SK-N-SH (cell line): ENCODE measurements at regions not wholly inside any gene's neighbourhood (a gene's known extent, or its start where the extent isn't known, plus 50 kb on each side); places are given as distances from the start of the nearest gene placed in this dataset.
"Not testable (repeated sequence)": the region's sequence is repeated elsewhere in the genome, so short reads cannot be mapped to it uniquely, and the experiment has no call there.

Source experiments
- CTCF ChIA-PET: fragments of 300-600, 350-600 bp; formaldehyde crosslinking; extraction: SDS; loops from one replicate; lab custom pipeline; 2021; lab: Yijun Ruan, JAX
- POLR2A ChIA-PET: fragments of 350-600 bp; sonication (Branson Sonifier 250); formaldehyde crosslinking; extraction: SDS; loops from one replicate; lab custom pipeline; 2020; ENCODE audit warnings: antibody characterized with exemption, inconsistent platforms; lab: Yijun Ruan, JAX
- DNase-seq: peaks from one replicate; pipeline ENCODE4 v3.0.0; 2012
- H2AFZ ChIP-seq: fragments of 200-600 bp; sonication (generic); 2 replicates; pipeline ENCODE4 v1.8.1; 2016; ENCODE audit warnings: antibody characterized with exemption, mild to moderate bottlenecking, low read depth
- H3F3A ChIP-seq: fragments of 200-600 bp; sonication (generic); replicated peaks from 2 replicates; pipeline ENCODE3; 2016; ENCODE audit warnings: antibody characterized with exemption, mild to moderate bottlenecking; ENCODE audit not compliant: insufficient read depth
- H3K27ac ChIP-seq, 2 experiments: fragments of 200-500 bp in 1 of 2; fragments of 200-600 bp in 1 of 2; sonication (Bioruptor generic) in 1 of 2; sonication (generic), shearing (Covaris generic) in 1 of 2; 2 replicates each; pipeline versions ENCODE4 v1.5.1 to v1.6.1; 2014 to 2016; ENCODE audit warnings: low read depth in 2 of 2, inconsistent platforms in 1 of 2, low read length in 1 of 2, mild to moderate bottlenecking in 1 of 2, mixed read lengths in 1 of 2
- H3K27me3 ChIP-seq: fragments of 200-600 bp; sonication (generic), shearing (Covaris generic); 2 replicates; pipeline ENCODE4 v1.6.1; 2016; ENCODE audit warnings: mixed run types; ENCODE audit not compliant: insufficient read depth
- H3K36me3 ChIP-seq, 2 experiments: fragments of 200-500 bp in 1 of 2; fragments of 200-600 bp in 1 of 2; sonication (Bioruptor generic) in 1 of 2; sonication (generic) in 1 of 2; replicated peaks in 1 of 2; 2 replicates each; pipeline versions ENCODE3 to v1.5.1; 2014 to 2016; ENCODE audit warnings: low read length in 1 of 2, mild to moderate bottlenecking in 1 of 2; ENCODE audit not compliant: insufficient read depth in 2 of 2, control insufficient read depth in 1 of 2
- H3K4me1 ChIP-seq, 2 experiments: fragments of 200-500 bp in 1 of 2; fragments of 200-600 bp in 1 of 2; sonication (Bioruptor generic) in 1 of 2; sonication (generic), shearing (Covaris generic) in 1 of 2; 2 replicates each; pipeline versions ENCODE4 v1.5.1 to v1.6.1; 2014 to 2016; ENCODE audit warnings: low read depth in 1 of 2, low read length in 1 of 2, mixed run types in 1 of 2; ENCODE audit not compliant: insufficient read depth in 2 of 2, control insufficient read depth in 1 of 2
- H3K4me2 ChIP-seq: fragments of 200-600 bp; sonication (generic), shearing (Covaris generic); 2 replicates; pipeline ENCODE4 v1.6.1; 2017; ENCODE audit warnings: mixed run types
- H3K4me3 ChIP-seq, 2 experiments: fragments of 200-500 bp in 1 of 2; fragments of 200-600 bp in 1 of 2; sonication (Bioruptor generic) in 1 of 2; sonication (generic), shearing (Covaris generic) in 1 of 2; 2 replicates each; pipeline versions ENCODE4 v1.5.1 to v1.8.1; 2014 to 2016; ENCODE audit warnings: low read depth in 2 of 2, inconsistent platforms in 1 of 2, low read length in 1 of 2, mild to moderate bottlenecking in 1 of 2, mixed read lengths in 1 of 2, moderate library complexity in 1 of 2
- H3K79me2 ChIP-seq: fragments of 200-600 bp; sonication (generic); 2 replicates; pipeline ENCODE4 v1.8.1; 2017; ENCODE audit warnings: mild to moderate bottlenecking; ENCODE audit not compliant: insufficient read depth
- H3K9ac ChIP-seq: fragments of 200-600 bp; sonication (generic); 2 replicates; pipeline ENCODE4 v1.6.1; 2017; ENCODE audit warnings: mixed run types
- H3K9me2 ChIP-seq: fragments of 200-600 bp; sonication (generic); 2 replicates; pipeline ENCODE4 v1.6.1; 2017; ENCODE audit warnings: mixed run types
- H3K9me3 ChIP-seq: fragments of 200-600 bp; sonication (generic); 2 replicates; pipeline ENCODE4 v1.6.1; 2017; ENCODE audit warnings: mixed run types, mild to moderate bottlenecking, moderate library complexity
- H4K20me1 ChIP-seq: fragments of 200-600 bp; sonication (generic); 2 replicates; pipeline ENCODE4 v1.6.1; 2017; ENCODE audit warnings: mild to moderate bottlenecking, mixed run types; ENCODE audit not compliant: insufficient read depth
- CHD2 ChIP-seq: fragments of 150-350 bp; IDR thresholded peaks from 2 replicates; pipeline ENCODE4 v1.6.1; 2018; ENCODE audit warnings: low read length; ENCODE audit not compliant: partially characterized antibody
- CTCF ChIP-seq: fragments of 200-600 bp; sonication (generic); IDR thresholded peaks from 2 replicates; pipeline ENCODE4 v1.6.1; 2017; ENCODE audit warnings: antibody characterized with exemption, mild to moderate bottlenecking, moderate library complexity
- EZH2phosphoT487 ChIP-seq: fragments of 200-600 bp; sonication (generic); IDR thresholded peaks from 2 replicates; pipeline ENCODE4 v1.6.1; 2017; ENCODE audit warnings: low read depth, mixed run types, mild to moderate bottlenecking, antibody characterized with exemption, moderate library complexity, borderline replicate concordance
- FOSL2 ChIP-seq: IDR thresholded peaks from 2 replicates; pipeline ENCODE4 v1.4.0; 2012; ENCODE audit warnings: low read depth, mild to moderate bottlenecking, moderate library complexity, borderline replicate concordance
- FOXJ3 ChIP-seq: sonication (generic); formaldehyde crosslinking; IDR thresholded peaks from 2 replicates; pipeline ENCODE4 v1.5.1; 2020; ENCODE audit warnings: mild to moderate bottlenecking, missing genetic modification reagents
- FOXM1 ChIP-seq: IDR thresholded peaks from 2 replicates; pipeline ENCODE4 v1.4.0; 2012; ENCODE audit warnings: low read depth, mild to moderate bottlenecking
- GABPA ChIP-seq: IDR thresholded peaks from 2 replicates; pipeline ENCODE4 v1.4.0; 2012; ENCODE audit warnings: low read depth, mild to moderate bottlenecking
- GATA2 ChIP-seq: sonication (generic); formaldehyde crosslinking; IDR thresholded peaks from 2 replicates; pipeline ENCODE4 v1.5.0; 2020; ENCODE audit warnings: mild to moderate bottlenecking, missing genetic modification reagents
- JUND ChIP-seq: IDR thresholded peaks from 2 replicates; pipeline ENCODE4 v1.4.0; 2012
- MAX ChIP-seq: IDR thresholded peaks from 2 replicates; pipeline ENCODE4 v1.4.0; 2012; ENCODE audit warnings: low read depth
- MEF2A ChIP-seq: IDR thresholded peaks from 2 replicates; pipeline ENCODE4 v1.4.0; 2012; ENCODE audit warnings: low read depth, borderline replicate concordance
- MXI1 ChIP-seq: IDR thresholded peaks from 2 replicates; pipeline ENCODE4 v1.6.1; 2012; ENCODE audit warnings: mild to moderate bottlenecking, low read depth, low read length, improper control_type of control experiment
- NFIC ChIP-seq: IDR thresholded peaks from 2 replicates; pipeline ENCODE4 v1.4.0; 2012; ENCODE audit warnings: borderline replicate concordance
- NRF1 ChIP-seq: IDR thresholded peaks from 2 replicates; pipeline ENCODE4 v1.6.1; 2012; ENCODE audit warnings: low read depth, mild to moderate bottlenecking, low read length
- PBX3 ChIP-seq: IDR thresholded peaks from 2 replicates; pipeline ENCODE4; 2012
- RAD21 ChIP-seq: IDR thresholded peaks from 2 replicates; pipeline ENCODE4 v1.6.1; 2012; ENCODE audit warnings: mild to moderate bottlenecking, low read length
- TCF12 ChIP-seq: IDR thresholded peaks from 2 replicates; pipeline ENCODE4 v1.4.0; 2012
- TEAD4 ChIP-seq: IDR thresholded peaks from 2 replicates; pipeline ENCODE4 v1.4.0; 2012; ENCODE audit warnings: mild to moderate bottlenecking, borderline replicate concordance; ENCODE audit not compliant: insufficient read depth
- YY1 ChIP-seq: IDR thresholded peaks from 2 replicates; pipeline ENCODE4 v1.4.0; 2012; ENCODE audit warnings: low read depth, mild to moderate bottlenecking
- ZBTB33 ChIP-seq: IDR thresholded peaks from 2 replicates; pipeline ENCODE4 v1.4.0; 2012; ENCODE audit warnings: low read depth, borderline replicate concordance
- WGBS: methylation state at CpG from one replicate; pipeline ENCODE4 v1.1.6; 2017; ENCODE audit warnings: low lambda C conversion rate; 5-methylcytosine and 5-hydroxymethylcytosine counted together
- TF ChIP-seq, protein P1 (sequence below): IDR thresholded peaks from 2 replicates; pipeline ENCODE4 v1.4.0; 2012; ENCODE audit warnings: low read depth, borderline replicate concordance
- TF ChIP-seq, protein P2 (sequence below): fragments of 150-350 bp; IDR thresholded peaks from 2 replicates; pipeline ENCODE4 v1.6.1; 2017; ENCODE audit warnings: antibody characterized with exemption, low read length, low read depth, borderline replicate concordance

DNA sequence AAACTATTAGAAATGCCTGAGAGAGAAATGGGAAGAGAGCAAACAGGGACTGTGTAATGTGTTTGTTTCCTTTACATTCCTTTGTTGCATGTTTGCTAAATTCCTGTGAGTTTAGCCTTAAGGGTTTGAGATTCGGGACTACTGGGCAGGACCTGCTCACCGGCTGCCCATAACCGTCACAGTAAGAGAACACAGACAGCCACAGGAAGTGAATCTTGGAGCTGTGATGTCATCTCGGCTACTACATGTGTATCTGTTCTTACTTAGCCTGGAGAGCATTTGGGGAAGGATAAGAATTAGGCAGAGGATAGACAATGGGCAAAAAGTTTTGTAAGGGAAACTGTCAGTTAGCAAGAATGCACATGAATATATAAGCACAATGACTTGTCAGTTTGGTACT, 485.1 kb upstream of the KLF6 start (continued):
- no peak for TF ChIP-seq PBX3
- TF ChIP-seq FOSL2: no peak; the same call in 1 of the 2 replicates
- peak; percentile 31; the same call in 1 of the 2 replicates for TF ChIP-seq GABPA
- no peak for TF ChIP-seq MEF2A
- no peak for TF ChIP-seq CTCF
- TF ChIP-seq TCF12: peak; percentile 60
- TF ChIP-seq ZBTB33: no peak
- TF ChIP-seq MAX: 0 out of 2 replicates have a peak, but pooled peaks have one; percentile 15
- no peak for TF ChIP-seq FOXM1
- no peak for TF ChIP-seq EZH2phosphoT487
- TF ChIP-seq NFIC: no peak
- no peak for TF ChIP-seq RAD21
- no peak for TF ChIP-seq YY1
- TF ChIP-seq JUND: no peak
- TF ChIP-seq FOXJ3 (CRISPR knock-in tag): no peak
- TF ChIP-seq, protein P1, sequence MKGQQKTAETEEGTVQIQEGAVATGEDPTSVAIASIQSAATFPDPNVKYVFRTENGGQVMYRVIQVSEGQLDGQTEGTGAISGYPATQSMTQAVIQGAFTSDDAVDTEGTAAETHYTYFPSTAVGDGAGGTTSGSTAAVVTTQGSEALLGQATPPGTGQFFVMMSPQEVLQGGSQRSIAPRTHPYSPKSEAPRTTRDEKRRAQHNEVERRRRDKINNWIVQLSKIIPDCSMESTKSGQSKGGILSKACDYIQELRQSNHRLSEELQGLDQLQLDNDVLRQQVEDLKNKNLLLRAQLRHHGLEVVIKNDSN: no peak
- TF ChIP-seq, protein P2, sequence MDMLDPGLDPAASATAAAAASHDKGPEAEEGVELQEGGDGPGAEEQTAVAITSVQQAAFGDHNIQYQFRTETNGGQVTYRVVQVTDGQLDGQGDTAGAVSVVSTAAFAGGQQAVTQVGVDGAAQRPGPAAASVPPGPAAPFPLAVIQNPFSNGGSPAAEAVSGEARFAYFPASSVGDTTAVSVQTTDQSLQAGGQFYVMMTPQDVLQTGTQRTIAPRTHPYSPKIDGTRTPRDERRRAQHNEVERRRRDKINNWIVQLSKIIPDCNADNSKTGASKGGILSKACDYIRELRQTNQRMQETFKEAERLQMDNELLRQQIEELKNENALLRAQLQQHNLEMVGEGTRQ: no peak
- TF ChIP-seq GATA2 (CRISPR knock-in tag): no peak
- TF ChIP-seq MXI1: no peak
- TF ChIP-seq TEAD4: no peak
- TF ChIP-seq NRF1: no peak
- no peak for TF ChIP-seq CHD2
- TF ChIP-seq, all 33 proteins: peak for 4

DNA sequence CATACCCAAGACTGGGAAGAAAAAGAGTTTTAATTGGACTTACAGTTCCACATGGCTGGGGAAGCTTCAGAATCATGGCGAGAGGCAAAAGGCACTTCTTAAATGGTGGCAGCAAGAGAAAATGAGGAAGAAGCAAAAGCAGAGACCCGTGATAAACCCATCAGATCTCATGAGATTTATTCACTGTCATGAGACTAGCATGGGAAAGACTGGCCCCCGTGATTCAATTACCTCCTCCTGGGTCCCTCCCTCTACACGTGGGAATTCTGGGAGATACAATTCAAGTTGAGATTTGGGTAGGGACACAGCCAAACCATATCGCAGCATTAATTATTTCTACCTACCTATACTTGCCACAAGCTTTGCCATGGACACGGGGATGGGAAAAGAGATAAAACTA, 483.5 kb upstream of the KLF6 start:
- H3F3A ChIP-seq: not testable (repeated sequence)

More for the DNA sequence above, 483.5 kb upstream of the KLF6 start:
- H3K4me3 ChIP-seq, CTCF ChIA-PET, H3K9me2 ChIP-seq, H3K36me3 ChIP-seq, H3K9me3 ChIP-seq, H2AFZ ChIP-seq, POLR2A ChIA-PET, H3K79me2 ChIP-seq, H3K9ac ChIP-seq, H4K20me1 ChIP-seq, H3K4me2 ChIP-seq, H3K4me1 ChIP-seq, H3K27ac ChIP-seq, DNase-seq, H3K27me3 ChIP-seq: not testable (repeated sequence)
- WGBS: 98% methylated on average over 6 of the region's 6 CpGs
